ENCODE measurements at regions not wholly inside any gene's neighbourhood (a gene's known extent, or its start where the extent isn't known, plus 50 kb on each side); places are given as distances from the start of the nearest gene placed in this dataset.

DNA sequence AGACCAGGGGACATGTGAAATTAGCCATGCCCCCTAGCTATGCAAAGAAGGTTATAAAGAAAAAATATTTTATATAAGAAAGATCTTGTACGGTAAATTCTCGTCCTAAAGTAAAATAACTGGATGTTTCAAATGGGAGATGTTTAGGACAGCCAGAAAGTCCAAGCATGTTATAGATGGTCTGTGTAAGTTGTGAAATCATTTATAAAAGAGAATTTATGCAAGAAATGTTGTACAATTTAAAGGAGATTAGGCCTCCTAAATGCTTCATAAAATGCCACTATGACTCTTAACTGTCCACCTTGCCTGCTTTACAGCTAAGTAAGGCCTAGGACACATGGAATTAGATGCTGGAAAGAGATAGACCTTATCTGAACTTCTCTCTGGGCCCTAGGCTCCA lies 118.1 kb upstream of the POGK start:
- no peak for TF ChIP-seq POLR2A (IDR thresholded peaks at IDR 0.05)
- TF ChIP-seq, protein P1, sequence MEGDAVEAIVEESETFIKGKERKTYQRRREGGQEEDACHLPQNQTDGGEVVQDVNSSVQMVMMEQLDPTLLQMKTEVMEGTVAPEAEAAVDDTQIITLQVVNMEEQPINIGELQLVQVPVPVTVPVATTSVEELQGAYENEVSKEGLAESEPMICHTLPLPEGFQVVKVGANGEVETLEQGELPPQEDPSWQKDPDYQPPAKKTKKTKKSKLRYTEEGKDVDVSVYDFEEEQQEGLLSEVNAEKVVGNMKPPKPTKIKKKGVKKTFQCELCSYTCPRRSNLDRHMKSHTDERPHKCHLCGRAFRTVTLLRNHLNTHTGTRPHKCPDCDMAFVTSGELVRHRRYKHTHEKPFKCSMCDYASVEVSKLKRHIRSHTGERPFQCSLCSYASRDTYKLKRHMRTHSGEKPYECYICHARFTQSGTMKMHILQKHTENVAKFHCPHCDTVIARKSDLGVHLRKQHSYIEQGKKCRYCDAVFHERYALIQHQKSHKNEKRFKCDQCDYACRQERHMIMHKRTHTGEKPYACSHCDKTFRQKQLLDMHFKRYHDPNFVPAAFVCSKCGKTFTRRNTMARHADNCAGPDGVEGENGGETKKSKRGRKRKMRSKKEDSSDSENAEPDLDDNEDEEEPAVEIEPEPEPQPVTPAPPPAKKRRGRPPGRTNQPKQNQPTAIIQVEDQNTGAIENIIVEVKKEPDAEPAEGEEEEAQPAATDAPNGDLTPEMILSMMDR (IDR thresholded peaks at IDR 0.05) = no peak
- H3K4me1 ChIP-seq = no peaks in the 10 kb centered on the region
- no peak overlapping the region for H3K4me3 ChIP-seq
- DNase-seq (no peak), ATAC-seq (no peak)
- H3K27ac ChIP-seq = no peak overlapping the region
- WGBS, 4 donors = 41 to 59% (median 45%) methylated on average over 2 of the region's 2 CpGs
- intact Hi-C loops (cut with DNase I) = no loop called here
- H3K36me3 ChIP-seq = no peaks in the 10 kb centered on the region
- peaks cover 0 to 25% (median 6%) of the 10 kb centered on the region in 12 donors for H3K9me3 ChIP-seq
- no peaks in the 10 kb centered on the region for H3K27me3 ChIP-seq

DNA sequence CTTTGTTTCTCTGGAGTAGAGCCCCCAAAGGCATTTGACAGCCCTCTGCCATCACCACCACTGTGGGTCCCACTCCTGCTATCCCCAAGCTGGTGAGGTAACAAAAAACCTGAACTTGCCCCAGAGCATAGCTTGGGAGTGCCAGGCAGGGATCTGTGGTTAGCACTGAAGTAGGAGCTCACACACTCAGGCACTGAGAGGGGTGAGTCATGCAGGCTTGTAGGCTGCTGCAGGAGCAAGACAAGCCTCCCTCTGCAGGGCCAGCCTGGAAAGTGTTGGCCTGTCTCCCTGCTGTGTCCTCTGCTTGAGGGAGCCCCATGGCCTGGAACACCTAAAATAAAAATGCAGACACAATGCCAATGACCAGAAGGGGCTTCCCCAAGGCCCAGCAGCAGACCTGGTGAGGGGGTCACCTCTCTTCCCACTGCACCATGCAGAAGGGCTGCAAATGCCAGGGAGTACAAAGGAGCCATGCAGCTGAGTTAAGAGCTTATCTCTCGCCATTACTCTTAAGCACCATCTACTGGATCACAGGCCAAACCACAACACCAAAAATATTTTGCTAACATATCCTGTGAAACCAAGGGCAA lies 108.9 kb upstream of the POGK start:
- no peak for ATAC-seq
- TF ChIP-seq, protein P1 (IDR thresholded peaks at IDR 0.05) = no peak
- no peak for TF ChIP-seq POLR2A (IDR thresholded peaks at IDR 0.05)
- Histone ChIP-seq H3K9me3 (peaks cover 0 to 20% (median 2%) of the 10 kb centered on the region in 12 donors), H3K4me1 (no peaks in the 10 kb centered on the region), H3K4me3 (no peak overlapping the region), H3K27ac (no peak overlapping the region), H3K27me3 (no peaks in the 10 kb centered on the region), H3K36me3 (no peaks in the 10 kb centered on the region)
- no peak for DNase-seq
- whole genome bisulfite sequencing, 4 donors = 58 to 100% (median 76%) methylated on average over 1 of the region's 1 CpG
- intact Hi-C loops (cut with DNase I) = no loop called here

DNA sequence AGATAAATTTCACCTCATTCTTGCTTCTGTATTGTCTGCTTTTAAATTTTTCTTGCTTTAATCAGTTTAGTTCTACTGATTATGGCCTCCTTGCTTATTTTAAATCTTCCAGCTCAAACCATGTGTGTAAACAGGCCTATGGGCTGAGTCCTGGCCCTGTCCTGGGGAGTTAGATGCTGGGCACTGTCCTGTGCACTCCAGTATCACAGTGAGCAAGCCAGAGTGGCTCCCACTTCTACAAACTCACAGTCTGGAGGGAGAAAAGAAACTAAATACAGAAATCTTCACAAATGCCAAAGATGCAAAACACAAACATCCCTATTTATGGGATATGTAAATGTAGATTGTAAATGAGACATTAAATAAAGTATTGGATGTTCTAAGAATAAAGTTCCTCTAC lies 101.1 kb upstream of the POGK start:
- ATAC-seq (no peak), DNase-seq (no peak)
- no peak for TF ChIP-seq POLR2A (IDR thresholded peaks at IDR 0.05)
- TF ChIP-seq, protein P1 (IDR thresholded peaks at IDR 0.05) = no peak
- Histone ChIP-seq H3K9me3 (peaks cover 0 to 6% (median 0%) of the 10 kb centered on the region in 12 donors), H3K4me1 (no peaks in the 10 kb centered on the region), H3K36me3 (no peaks in the 10 kb centered on the region), H3K4me3 (no peak overlapping the region), H3K27me3 (no peaks in the 10 kb centered on the region), H3K27ac (no peak overlapping the region)
- intact Hi-C loops (cut with DNase I) = no loop called here

DNA sequence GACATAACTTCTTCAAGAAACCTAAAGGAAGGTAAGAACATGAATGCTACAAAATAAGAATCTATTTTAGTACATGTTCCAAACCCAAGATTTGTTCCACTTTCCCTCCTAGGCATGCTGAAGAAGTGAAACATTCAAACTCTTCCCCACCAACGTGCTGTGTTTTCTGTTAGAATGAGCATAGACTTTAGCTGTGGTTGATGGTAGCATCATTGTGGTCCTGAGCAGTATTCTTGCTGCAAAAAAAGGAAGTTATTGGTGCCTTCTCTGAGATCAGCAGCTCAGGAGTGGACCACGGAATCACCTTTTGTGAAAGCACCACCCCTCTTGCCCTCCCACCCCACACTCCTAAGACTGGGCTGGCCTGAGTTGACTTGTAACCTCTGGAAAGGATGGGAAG lies 100.4 kb upstream of the POGK start:
- TF ChIP-seq, protein P1 (IDR thresholded peaks at IDR 0.05) = no peak
- TF ChIP-seq POLR2A (IDR thresholded peaks at IDR 0.05) = no peak
- H3K9me3 ChIP-seq = peaks cover 0 to 6% (median 0%) of the 10 kb centered on the region in 12 donors
- 46 to 61% (median 55%) methylated on average over 2 of the region's 2 CpGs for WGBS, 4 donors
- DNase-seq = no peak
- H3K36me3 ChIP-seq = no peaks in the 10 kb centered on the region
- H3K27me3 ChIP-seq = no peaks in the 10 kb centered on the region
- intact Hi-C loops (cut with DNase I) = no loop called here
- H3K27ac ChIP-seq = no peak overlapping the region
- no peaks in the 10 kb centered on the region for H3K4me1 ChIP-seq
- H3K4me3 ChIP-seq = no peak overlapping the region
- no peak for ATAC-seq
